B cell (primary cell): ENCODE measurements at regions not wholly inside any gene's neighbourhood (a gene's known extent, or its start where the extent isn't known, plus 50 kb on each side); places are given as distances from the start of the nearest gene placed in this dataset.

Source experiments
- EZH2 ChIP-seq: IDR thresholded peaks from 2 replicates; pipeline ENCODE4 v1.6.1; 2012; ENCODE audit warnings: borderline replicate concordance, low read depth, mild to moderate bottlenecking, moderate library complexity, low read length; ENCODE audit not compliant: insufficient read depth, poor library complexity, severe bottlenecking
- TF ChIP-seq, protein P1 (sequence below): fragments of 200-600 bp; IDR thresholded peaks from one replicate; pipeline ENCODE4 v1.8.0; 2022; ENCODE audit warnings: antibody characterized with exemption, mild to moderate bottlenecking

DNA sequence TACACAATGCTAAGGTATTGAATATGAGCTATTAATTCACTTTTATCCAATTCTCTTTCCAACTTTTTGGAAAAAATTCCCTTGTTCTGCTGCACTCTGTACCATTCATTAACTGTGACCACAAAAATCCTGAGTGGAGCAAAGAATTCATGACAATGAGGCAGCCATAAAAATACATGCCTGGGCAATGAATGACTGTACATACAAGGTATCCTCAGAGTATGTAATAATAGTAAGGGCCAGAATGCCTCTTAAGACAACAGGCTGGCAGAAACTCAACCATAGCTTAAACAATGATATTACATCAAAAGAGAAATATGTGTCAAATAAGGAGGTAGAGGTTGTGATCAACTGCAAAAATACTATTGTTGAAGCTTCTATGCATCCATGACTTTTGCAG, 74.7 kb upstream of the CA10 start:
- TF ChIP-seq EZH2, result no peak
- TF ChIP-seq, protein P1, sequence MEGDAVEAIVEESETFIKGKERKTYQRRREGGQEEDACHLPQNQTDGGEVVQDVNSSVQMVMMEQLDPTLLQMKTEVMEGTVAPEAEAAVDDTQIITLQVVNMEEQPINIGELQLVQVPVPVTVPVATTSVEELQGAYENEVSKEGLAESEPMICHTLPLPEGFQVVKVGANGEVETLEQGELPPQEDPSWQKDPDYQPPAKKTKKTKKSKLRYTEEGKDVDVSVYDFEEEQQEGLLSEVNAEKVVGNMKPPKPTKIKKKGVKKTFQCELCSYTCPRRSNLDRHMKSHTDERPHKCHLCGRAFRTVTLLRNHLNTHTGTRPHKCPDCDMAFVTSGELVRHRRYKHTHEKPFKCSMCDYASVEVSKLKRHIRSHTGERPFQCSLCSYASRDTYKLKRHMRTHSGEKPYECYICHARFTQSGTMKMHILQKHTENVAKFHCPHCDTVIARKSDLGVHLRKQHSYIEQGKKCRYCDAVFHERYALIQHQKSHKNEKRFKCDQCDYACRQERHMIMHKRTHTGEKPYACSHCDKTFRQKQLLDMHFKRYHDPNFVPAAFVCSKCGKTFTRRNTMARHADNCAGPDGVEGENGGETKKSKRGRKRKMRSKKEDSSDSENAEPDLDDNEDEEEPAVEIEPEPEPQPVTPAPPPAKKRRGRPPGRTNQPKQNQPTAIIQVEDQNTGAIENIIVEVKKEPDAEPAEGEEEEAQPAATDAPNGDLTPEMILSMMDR, result no peak
